G401.6 (cell line): ENCODE measurements at regions not wholly inside any gene's neighbourhood (a gene's known extent, or its start where the extent isn't known, plus 50 kb on each side); places are given as distances from the start of the nearest gene placed in this dataset.
A peak's percentile ranks its signal among the peaks of the same experiment; 100 is the strongest.

Source experiments
- FAIRE-seq: peaks from 2 replicates; lab custom pipeline; 2012; peaks lifted over from hg19 to GRCh38; lab: Jason Lieb, UNC

DNA sequence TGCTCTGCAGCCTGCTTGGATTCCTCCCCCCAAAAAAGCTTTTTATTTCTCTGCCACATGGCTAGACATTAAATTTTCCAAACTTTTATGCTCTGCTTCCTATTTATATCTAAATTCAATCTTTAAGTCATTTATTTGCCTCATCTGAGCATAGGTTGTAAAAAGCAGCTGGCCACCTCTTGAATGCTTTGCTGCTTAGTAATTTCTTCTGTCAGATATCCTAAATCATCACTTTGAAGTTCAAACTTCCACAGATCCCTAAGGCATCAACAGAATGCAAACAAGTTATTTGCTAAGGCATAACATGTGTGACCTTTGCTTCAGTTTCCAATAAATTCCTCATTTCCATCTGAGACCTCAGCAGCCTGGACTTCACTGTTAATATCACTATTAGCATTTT, 209.6 kb downstream of the FSCB start:
- FAIRE-seq: no peak

DNA sequence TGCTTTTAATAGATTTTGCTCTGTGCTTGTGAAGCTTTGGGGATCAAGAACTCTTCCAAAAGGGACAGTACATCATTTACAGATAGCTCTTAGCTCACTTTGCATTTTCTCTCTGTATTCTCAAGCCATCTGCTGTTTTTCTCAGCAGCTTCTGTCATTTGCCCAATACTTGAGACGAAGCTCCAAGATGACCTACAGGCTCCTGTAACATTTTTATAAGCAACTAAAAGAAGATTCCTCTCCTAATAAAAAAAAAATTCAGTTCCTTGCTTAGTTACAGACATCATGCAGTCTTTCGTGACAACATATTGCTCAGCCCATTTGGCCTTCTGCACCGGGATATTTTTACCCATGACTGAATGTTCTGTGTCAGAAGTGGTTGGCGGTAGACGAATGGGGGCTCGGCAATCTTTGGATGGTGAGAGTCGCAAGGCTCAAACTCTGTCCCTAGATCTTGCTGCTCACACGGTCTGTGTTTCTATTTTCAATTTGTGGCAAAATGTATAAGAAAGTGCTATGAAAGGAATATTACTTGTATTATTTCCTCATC, 215.6 kb downstream of the FSCB start:
- FAIRE-seq: no peak

DNA sequence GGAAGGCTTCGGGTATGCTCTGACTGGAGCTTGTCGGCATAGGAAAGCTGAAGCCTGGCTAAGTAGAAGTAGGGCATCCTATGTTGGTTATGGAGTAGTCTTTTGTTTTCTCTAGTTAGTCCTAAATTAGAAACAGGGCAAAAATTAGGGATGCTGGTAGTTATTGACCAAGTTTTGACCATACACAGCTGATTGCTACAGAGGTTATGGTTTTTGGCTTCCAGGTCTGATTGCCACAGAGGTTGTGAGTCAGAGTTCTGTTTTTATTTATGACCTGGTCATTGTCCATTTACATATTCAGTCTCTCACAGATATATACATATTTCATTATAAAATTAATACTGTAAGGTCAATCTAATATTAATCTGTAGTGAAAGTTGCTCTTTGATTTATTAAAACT, 219.2 kb downstream of the FSCB start:
- FAIRE-seq: no peak

DNA sequence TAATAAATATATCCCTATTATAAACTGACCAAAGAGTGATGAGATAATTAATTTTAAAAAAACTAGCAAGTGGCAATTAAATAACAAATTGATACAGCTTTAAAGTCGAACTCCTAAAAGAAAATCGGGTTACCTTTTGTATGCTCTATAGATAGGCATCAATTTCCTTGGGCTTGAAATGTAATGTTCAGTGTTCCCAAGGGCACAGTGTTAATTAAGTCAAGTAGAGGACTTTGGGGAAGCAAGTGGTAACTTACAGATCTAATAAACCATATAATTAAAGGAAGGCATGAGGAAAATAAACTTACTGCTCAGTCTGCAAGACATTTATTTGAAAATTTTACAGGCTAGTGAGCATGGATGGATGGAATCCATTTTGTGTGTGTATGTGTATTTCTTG, 220.9 kb downstream of the FSCB start:
- FAIRE-seq: no peak

DNA sequence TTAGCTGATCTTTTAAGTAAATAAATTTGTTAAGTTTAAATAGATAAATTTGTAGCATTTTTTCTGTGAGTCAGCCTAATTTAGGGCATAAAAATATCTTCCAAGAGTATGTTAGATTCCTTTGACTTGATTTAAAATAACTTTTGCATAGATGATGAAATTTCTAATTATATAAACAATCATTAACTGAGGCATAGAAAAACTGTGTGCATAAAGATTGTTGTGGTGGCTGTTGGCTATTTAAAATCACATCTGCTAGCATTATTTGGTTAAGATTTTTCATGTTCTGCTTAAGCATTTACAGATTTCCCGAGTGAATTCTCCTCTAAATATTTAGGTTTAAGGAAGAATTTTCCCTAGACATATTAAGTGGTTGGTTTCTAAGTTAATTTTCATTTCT, 223.2 kb downstream of the FSCB start:
- FAIRE-seq: no peak

DNA sequence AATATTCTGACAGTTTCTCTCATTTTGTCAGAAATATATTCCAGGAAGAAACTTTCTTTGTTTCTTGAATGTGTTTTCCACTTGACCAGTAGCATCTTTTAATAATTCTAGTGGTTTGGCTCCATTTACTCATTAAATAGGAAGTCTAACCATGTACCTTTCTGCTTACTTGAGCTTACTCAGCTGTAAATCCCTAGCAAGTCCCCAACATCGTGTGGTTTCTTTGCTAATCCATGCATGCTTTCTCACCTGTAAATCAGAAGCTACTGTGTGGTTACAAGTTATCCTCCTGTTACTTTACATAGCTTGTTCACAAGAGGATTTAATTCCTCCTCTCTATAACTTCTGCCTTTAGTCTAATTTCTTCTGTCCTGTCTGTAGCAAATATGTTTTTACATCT, 227.7 kb downstream of the FSCB start:
- FAIRE-seq: no peak

DNA sequence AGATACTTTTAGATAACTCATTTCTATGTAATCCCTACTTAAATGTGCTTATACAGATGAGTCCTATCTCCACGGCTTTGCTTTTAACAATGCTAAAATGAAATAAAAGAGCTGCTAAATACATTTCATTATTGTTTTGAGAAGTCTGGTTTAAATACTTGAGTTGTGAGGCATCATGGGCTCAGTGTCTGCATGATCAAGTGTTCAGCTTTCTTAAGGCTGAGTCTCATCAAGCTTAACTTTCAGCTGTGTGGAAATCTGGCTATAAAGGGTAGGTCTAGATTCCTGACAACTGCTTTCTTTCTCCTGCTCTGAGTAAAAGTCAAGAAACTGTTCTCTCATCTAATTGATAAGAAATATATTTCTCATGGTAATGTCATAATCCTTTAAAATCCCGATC, 235.4 kb downstream of the FSCB start:
- FAIRE-seq: no peak

DNA sequence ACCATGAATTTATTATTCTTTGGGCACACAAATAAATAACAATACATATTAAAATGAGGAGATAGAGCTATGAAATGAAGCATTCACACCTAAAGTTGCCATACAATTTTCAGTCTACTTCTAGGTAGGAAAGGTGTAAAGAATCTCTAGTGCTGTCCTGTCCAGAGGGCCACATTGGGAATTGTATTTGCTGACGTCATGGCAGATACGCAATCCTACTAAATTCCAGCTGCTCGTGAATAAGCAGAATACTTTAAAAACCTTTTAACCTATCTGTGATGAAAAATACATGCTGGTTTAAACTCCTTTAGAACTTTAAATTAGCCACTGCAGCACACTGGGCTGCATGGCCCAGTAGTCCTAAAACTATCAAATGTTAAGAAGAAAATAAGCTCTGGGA, 236.1 kb downstream of the FSCB start:
- no peak for FAIRE-seq

DNA sequence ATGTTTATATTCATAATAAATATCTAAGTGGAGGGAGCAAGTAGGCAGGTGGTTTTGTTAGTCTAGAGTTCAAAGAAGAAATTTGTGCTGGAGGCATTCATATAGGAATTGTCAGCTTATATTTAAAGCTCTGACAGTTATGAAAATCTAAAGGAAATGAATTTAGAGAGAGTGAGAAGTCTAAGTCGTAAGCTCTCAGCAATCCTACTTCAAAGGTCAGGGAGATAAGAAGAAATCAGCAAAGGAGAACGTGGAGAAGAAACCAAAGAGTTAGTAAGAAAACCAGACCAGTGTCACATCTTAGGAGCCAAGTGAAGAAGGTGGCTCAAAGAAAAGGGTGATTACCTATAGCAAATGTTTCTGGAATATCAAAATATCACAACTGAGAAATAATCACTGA, 241.8 kb downstream of the FSCB start:
- no peak for FAIRE-seq

DNA sequence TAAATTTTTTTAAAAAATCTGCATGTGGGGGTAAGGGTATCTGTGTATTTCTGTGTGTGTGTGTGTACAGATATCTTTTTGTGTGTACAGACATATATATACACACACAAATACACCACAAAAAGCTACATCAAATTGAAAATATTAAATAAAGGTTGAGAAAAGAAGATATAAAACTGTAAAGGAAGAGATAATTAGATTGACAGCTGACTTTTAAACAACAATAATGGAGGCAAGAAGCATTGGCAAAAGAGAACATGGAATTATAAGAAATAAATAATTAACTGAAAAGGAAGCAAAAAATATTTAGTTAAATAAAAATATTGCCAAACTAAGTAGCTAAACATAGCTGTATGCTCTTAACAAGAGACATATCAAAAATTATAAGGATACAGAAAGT, 291.4 kb downstream of the FSCB start:
- FAIRE-seq: peak; percentile 17

DNA sequence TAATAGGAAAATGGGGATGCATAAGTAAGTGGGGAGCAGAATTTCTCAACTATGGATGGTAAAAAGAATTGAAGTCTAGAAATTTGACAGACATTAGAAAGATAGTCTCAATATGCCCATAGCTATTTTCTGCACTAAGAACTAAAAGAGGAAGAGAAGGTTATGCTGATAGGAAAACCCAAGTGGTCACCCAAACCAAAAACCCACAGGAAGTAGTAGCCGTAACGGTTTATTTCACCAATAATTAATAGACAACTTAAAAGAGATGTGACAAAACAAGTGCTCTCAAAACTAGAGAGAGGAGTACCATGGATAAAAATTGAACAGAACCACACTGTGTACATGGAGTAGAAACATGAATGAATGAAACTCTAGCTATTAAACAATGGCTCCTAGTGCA, 295.4 kb downstream of the FSCB start:
- FAIRE-seq: no peak

DNA sequence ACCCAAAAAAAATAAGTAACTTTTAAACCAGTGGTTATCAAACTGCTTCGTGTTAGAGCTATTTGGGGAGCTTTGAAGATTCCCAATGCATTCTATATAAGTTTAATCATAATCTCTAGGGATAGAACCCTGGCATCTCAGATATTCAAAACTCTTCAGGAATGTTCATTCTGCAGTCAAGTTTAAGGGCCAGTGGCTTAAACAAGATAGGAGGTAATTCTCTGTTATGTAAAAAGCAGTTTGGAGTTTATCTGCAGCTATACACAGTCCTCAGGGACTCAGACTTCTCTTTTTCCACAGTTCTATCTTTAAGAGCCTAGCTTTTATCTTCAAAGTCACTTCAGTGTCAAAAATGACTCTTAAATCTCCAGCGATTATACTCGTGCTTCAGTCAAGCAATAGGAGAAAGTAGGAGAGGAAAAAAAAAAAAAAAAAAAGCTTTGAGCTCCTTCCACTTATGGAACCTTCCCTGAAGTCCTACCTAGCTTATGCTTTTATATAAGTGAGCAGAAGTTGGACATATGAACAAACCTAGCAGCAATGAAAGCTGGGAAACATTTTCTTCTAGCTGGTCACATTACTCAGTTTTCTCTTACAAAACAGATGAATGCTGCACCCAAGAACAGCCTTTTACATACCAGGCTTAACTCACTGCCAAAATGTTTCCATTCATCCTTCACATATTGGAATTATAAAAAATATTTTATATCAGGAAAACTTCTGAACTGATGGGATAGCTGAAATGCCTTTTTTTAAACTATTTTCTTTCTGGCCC, 302.8 kb downstream of the FSCB start:
- FAIRE-seq: no peak

DNA sequence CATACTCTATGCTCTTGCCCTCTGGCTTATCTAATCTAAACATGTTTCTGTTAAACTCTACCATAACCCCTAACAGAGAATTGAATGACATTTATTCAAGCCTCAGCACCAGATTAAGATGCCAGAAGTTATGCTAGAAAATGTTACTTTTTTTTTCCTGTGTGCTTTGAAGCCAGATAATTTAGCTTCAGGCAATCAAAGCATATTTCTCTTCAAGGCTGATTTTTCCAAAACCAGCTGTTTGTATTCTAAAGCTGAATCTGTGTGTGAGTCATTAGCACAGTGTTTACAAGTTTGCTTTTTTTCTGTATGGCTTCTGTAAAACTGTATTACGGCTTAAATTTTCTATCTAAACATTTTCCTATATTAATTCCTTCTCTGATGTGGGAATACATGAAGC, 326.1 kb downstream of the FSCB start:
- no peak for FAIRE-seq

DNA sequence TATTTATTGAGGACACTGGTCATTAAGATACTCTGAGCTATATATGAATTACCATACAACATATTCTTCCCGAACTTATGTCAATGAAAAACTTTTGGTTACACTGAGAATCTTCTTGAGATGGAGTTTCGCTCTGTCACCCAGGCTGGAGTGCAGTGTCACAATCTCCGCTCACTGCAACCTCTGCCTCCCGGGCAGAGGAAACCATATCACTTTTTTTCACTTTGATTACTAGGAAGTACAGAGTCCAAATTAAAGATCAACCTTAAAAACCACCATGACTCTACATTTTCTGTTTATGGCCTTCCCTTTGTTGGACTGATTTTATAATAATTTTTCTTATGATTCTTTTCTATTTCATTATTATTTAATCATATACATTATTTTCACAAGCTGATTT, 336.5 kb downstream of the FSCB start:
- FAIRE-seq: no peak

DNA sequence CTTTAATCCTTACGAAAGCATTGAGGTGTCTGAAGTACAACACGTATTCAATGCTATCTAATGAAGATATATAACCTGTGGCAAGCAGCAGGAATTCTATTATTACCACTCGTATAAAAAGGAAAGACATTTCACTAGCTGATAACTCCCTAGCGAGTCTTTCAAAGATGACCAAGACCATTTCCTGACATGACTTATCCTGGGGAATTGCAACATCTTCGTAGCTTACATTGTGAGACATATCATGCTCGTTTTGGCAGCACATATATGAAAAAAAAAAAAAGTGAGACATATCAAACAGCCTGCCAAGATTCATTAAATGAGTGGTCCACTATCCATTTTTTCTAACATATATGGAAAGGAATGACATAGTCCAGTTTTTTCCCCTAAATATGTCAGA, 337.0 kb downstream of the FSCB start:
- FAIRE-seq: no peak

DNA sequence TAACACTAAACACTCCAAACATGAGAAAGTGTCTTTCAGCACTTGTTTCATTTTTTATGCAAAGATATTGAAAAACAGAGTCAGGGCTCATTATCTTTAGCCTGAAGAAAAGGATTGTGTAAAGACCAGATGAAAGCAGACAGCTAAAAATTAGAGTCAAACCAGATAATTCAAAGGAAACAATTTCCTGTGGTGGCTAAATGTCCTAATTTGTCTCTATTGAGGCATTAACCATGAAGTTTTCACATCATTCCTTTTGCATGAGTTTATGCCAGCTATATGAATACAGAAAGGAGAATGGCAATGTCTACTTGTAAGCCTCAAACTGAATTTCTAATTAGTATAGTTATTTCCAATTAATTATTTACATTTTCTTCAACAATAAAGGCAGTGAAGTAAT, 338.5 kb downstream of the FSCB start:
- FAIRE-seq: no peak

DNA sequence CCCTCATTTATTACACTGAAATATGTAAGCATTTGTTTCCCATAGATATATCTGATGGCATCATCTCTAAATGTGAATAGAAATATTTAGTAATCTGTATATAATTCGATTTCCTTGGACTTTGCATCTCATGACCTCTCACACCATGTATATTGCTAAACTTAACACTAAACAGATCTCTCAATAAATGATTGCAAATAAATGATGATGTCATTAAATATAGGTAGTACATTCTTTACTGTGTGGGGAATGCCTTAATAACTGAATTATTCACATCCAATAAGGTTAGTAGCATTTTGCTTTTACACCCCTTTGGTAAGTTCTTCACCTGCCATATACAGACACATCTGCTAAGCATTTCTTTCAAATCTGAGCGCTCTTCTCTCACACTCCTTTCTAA, 340.5 kb downstream of the FSCB start:
- FAIRE-seq: no peak

DNA sequence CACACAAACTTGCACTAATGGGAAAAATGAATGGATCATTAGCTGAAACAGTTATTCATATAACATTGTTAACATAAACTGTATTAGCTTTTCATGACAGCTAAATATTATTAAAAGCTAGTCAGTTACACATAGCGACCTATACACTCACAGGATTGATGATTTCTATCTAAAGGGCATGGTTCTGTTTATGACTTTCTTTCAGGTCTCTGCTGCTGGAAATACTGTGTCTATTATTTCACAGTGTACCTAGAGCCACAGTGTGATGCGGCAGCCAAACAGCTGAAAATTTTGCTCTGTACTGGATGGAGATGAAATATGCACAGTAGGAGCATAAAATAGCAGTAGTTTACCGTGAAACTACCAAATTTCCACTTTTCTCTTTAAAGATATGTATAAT, 341.1 kb downstream of the FSCB start:
- no peak for FAIRE-seq

DNA sequence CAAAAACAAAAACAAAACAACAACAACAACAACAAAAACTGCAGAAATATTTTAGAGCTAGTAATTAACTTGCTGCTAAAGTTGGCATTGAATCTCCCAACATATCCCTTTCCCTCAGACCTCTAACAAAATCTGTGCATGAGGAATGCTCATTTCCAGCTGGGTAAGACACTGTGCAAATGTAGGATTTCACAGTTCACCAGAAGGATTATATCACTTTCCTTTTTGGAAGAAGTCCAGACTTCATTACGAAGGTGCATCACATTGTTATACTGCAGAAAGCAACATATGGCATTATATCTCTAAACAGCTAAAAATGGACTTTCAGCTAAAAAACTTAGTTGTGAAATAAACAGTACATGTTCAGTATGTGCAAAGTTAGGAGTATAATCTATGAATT, 341.8 kb downstream of the FSCB start:
- no peak for FAIRE-seq

DNA sequence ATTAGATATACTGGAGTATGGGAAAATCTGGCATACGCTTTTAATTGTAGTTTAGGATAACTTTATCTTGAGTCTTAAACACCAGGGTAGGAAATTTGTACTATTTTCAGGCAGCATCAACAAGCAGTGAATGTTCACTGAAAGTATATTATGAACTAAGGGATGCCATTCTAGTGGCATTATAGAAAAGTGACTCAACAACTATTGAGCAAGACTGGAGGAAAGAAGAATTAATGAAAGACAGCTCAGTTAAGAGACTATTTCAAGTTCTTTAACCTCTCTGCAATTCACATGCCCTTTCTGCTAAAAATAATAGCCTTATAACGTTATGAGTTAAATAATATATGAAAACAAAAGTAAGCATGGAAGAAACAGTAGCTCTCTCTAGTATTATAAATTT, 343.1 kb downstream of the FSCB start:
- no peak for FAIRE-seq

DNA sequence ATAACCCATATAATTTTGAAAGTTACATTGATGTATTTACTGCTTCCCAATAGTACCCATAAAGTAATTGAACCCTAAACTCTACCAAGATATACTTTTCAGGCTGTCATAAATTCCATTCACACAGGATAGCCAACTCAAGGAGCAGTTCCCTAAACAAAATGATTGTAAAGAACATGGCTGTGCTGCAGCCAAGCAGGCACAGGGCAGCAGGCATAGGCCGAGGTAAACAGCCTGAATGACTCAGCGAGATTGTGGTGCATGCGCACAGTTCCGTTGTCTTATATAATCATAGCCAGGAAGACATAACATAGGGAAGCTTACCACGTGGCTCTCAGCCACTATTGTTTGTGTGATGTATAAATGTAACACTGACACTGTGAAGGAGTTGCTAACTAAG, 344.9 kb downstream of the FSCB start:
- FAIRE-seq: no peak

DNA sequence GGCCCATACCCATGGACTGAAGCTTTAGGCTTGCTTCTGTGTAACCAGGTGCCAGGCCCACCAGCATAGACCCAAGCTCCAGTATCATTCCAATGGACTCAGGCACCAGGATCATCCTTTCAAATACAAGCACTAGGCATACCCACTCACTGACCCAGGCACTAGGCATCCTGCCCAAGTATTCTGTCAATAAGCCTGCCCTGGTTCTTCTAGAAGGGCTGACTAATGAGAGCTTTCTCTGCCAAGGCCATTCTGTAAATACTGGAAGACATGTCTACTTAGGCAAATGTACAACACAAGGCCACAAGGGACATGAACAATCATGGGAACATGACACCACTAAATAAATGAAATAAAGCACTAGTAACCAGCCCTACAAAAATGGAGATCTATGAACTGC, 352.2 kb downstream of the FSCB start:
- no peak for FAIRE-seq

DNA sequence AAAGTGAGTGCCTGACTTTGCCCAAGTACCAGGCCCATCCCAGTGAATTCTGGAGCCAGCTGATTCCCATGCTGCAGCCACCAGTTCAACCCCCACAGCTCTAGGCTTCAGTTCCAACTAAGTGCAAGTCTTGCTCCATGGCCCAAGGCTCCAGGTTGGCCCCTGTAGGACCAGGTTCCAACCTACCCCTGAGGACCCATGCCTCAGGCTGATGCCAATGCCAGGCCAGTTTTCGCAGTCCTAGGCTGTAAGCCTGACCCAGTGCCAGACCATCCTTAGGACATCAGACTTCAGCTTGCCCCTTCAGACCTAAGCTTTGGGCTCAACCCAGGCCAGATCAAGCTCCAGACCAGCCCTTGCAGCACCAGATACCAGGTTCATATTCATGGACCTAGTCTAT, 352.6 kb downstream of the FSCB start:
- no peak for FAIRE-seq

DNA sequence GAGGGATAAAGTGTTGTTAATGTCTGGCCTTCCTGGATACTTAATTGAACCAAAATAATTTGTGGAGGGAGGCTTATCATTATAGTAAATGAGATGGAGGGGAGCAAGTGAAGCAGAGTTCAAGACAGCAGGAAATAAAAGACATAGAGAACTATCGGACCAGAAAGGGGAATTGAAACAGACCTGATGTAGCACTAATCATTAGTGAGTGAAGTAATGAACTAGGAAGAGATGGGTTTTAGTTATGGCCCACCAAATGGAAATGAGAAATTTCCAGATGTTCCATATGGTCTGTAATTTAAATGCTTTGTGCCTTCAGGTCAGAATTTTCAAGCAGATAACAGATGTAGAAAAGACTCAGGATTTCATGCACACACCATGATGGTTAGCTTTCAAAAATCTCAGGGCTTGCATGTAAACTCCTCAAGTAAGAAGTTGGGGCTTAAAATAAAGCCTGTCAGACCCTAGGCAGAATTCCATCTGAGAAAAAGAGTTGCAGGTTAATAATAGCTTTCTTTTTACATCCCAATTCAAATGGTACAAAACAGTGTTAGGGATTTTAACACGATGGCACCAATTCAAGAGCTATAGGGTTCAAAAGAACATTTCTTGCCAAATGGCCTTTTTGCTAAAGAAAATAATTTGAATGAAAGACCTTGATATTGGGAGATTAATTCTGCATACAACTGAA, 355.8 kb downstream of the FSCB start:
- no peak for FAIRE-seq
